ENCODE measurements at regions not wholly inside any gene's neighbourhood (a gene's known extent, or its start where the extent isn't known, plus 50 kb on each side); places are given as distances from the start of the nearest gene placed in this dataset.

GRCh38 chr10:131689954-131690757, 210.7 kb upstream of the PPP2R2D start:
- DNase-seq (ENCODE audit: low spot score in 2 of 2): no peak
- Histone ChIP-seq H3K4me3 (no peak overlapping the region), H3K4me1 (no peaks in the 10 kb centered on the region), H3K36me3 (no peaks in the 10 kb centered on the region), H3K27ac (no peak overlapping the region), H3K27me3 (peaks cover 0 to 41% of the 10 kb centered on the region in 2 donors), H3K9me3 (no peaks in the 10 kb centered on the region)
- intact Hi-C loops (cut with DNase I; ENCODE audit: low total_unique reads): no loop called here
- TF ChIP-seq POLR2A (IDR thresholded peaks at IDR 0.05) (no peak), CTCF (IDR thresholded peaks at IDR 0.05) (no peak), POLR2AphosphoS5 (IDR thresholded peaks at IDR 0.05) (no peak)

GRCh38 chr10:131690805-131691239, 210.0 kb upstream of the PPP2R2D start:
- no peak for TF ChIP-seq POLR2AphosphoS5 (IDR thresholded peaks at IDR 0.05)
- no peak for TF ChIP-seq CTCF (IDR thresholded peaks at IDR 0.05)
- no peak for TF ChIP-seq POLR2A (IDR thresholded peaks at IDR 0.05)
- DNase-seq (ENCODE audit: low spot score in 2 of 2): no peak
- H3K27me3 ChIP-seq: peaks cover 0 to 41% of the 10 kb centered on the region in 2 donors
- no peaks in the 10 kb centered on the region for H3K9me3 ChIP-seq
- H3K27ac ChIP-seq: no peak overlapping the region
- intact Hi-C loops (cut with DNase I; ENCODE audit: low total_unique reads): no loop called here
- no peaks in the 10 kb centered on the region for H3K4me1 ChIP-seq
- no peak overlapping the region for H3K4me3 ChIP-seq
- H3K36me3 ChIP-seq: no peaks in the 10 kb centered on the region

GRCh38 chr10:131691481-131692090, 209.2 kb upstream of the PPP2R2D start:
- no peak for DNase-seq (ENCODE audit: low spot score in 2 of 2)
- Histone ChIP-seq H3K9me3 (no peaks in the 10 kb centered on the region), H3K4me1 (no peaks in the 10 kb centered on the region), H3K36me3 (no peaks in the 10 kb centered on the region), H3K27ac (no peak overlapping the region), H3K27me3 (peaks cover 0 to 43% of the 10 kb centered on the region in 2 donors), H3K4me3 (no peak overlapping the region)
- TF ChIP-seq POLR2A (IDR thresholded peaks at IDR 0.05) (no peak), POLR2AphosphoS5 (IDR thresholded peaks at IDR 0.05) (no peak), CTCF (IDR thresholded peaks at IDR 0.05) (no peak)
- intact Hi-C loops (cut with DNase I; ENCODE audit: low total_unique reads): no loop called here

- Histone ChIP-seq H3K9me3 (no peaks in the 10 kb centered on the region), H3K4me1 (no peaks in the 10 kb centered on the region), H3K27me3 (peaks cover 0 to 43% of the 10 kb centered on the region in 2 donors), H3K36me3 (no peaks in the 10 kb centered on the region), H3K27ac (no peak overlapping the region), H3K4me3 (no peak overlapping the region)
- TF ChIP-seq POLR2AphosphoS5 (IDR thresholded peaks at IDR 0.05): no peak
- no peak for TF ChIP-seq POLR2A (IDR thresholded peaks at IDR 0.05)
- TF ChIP-seq CTCF (IDR thresholded peaks at IDR 0.05): no peak
- intact Hi-C loops (cut with DNase I; ENCODE audit: low total_unique reads): no loop called here
- no peak for DNase-seq (ENCODE audit: low spot score in 2 of 2)
Measured at GRCh38 chr10:131692176-131692575, 208.6 kb upstream of the PPP2R2D start.

- Histone ChIP-seq H3K27me3 (peaks cover 0 to 45% of the 10 kb centered on the region in 2 donors), H3K27ac (no peak overlapping the region), H3K9me3 (no peaks in the 10 kb centered on the region), H3K4me3 (no peak overlapping the region), H3K4me1 (no peaks in the 10 kb centered on the region), H3K36me3 (no peaks in the 10 kb centered on the region)
- DNase-seq (ENCODE audit: low spot score in 2 of 2): no peak
- intact Hi-C loops (cut with DNase I; ENCODE audit: low total_unique reads): no loop called here
- TF ChIP-seq POLR2A (IDR thresholded peaks at IDR 0.05): no peak
- TF ChIP-seq POLR2AphosphoS5 (IDR thresholded peaks at IDR 0.05): no peak
- no peak for TF ChIP-seq CTCF (IDR thresholded peaks at IDR 0.05)
Measured at GRCh38 chr10:131692686-131693334, 208.0 kb upstream of the PPP2R2D start.
